ENCODE measurements at regions not wholly inside any gene's neighbourhood (a gene's known extent, or its start where the extent isn't known, plus 50 kb on each side); places are given as distances from the start of the nearest gene placed in this dataset.

DNA sequence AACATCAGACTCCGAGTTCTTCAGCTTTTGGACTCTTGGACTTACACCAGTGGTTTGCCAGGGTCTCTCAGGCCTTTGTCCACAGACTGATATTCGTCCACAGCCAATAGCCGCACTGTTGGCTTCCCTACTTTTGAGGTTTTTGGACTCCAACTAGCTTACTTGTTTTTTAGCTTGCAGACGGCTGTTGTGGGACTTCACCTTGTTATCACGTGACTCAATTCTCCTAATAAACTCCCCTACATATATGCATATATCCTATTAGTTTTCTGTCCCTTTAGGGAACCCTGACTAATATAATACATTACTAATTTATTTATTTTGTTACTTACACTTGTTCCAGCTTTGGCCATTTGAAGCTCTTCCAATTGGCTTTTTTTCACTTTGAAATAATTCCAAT lies 311.3 kb downstream of the BMP2 start:
- no peak for TF ChIP-seq POLR2AphosphoS5 (IDR thresholded peaks at IDR 0.05; ENCODE audit: low read depth, low read length)
- TF ChIP-seq, protein P1, sequence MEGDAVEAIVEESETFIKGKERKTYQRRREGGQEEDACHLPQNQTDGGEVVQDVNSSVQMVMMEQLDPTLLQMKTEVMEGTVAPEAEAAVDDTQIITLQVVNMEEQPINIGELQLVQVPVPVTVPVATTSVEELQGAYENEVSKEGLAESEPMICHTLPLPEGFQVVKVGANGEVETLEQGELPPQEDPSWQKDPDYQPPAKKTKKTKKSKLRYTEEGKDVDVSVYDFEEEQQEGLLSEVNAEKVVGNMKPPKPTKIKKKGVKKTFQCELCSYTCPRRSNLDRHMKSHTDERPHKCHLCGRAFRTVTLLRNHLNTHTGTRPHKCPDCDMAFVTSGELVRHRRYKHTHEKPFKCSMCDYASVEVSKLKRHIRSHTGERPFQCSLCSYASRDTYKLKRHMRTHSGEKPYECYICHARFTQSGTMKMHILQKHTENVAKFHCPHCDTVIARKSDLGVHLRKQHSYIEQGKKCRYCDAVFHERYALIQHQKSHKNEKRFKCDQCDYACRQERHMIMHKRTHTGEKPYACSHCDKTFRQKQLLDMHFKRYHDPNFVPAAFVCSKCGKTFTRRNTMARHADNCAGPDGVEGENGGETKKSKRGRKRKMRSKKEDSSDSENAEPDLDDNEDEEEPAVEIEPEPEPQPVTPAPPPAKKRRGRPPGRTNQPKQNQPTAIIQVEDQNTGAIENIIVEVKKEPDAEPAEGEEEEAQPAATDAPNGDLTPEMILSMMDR (IDR thresholded peaks at IDR 0.05): no peak

All from Panc1 (cell line).